ENCODE measurements at regions not wholly inside any gene's neighbourhood (a gene's known extent, or its start where the extent isn't known, plus 50 kb on each side); places are given as distances from the start of the nearest gene placed in this dataset.

DNA sequence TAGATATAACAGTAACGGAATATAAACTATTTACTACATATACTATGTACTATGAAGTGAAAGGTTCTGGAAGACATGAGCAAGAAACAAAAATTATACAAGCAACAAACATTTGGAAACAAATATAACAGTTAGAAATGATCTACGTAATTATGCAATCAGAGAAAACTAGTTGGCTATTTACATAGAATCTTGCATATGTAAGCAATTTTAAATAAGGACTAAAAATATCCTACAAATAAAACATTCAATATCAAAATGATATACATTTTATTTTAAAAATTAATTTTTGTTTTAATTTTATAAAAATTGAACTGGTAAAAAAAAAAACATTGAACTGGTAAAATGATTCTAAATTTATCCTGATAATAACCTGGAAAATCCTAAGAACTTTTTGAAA, 642.5 kb upstream of the PCDH10 start:
- Histone ChIP-seq H3F3A (ENCODE audit: low read depth) (no peaks in the 10 kb centered on the region), H4K20me1 (ENCODE audit: insufficient read depth, low read length, poor library complexity, severe bottlenecking) (no peaks in the 10 kb centered on the region), H3K4me1 (ENCODE audit: insufficient read depth, low read length, poor library complexity, severe bottlenecking) (peaks cover 9% of the 10 kb centered on the region), H2AFZ (ENCODE audit: low read length) (no peak overlapping the region), H3K27me3 (ENCODE audit: insufficient read depth, low read length, poor library complexity, severe bottlenecking) (no peaks in the 10 kb centered on the region), H3K79me2 (ENCODE audit: insufficient read depth, low read length) (no peaks in the 10 kb centered on the region), H3K4me3 (ENCODE audit: low read length, poor library complexity, severe bottlenecking) (no peak overlapping the region), H3K9me2 (replicated peaks; ENCODE audit: low read depth, low read length) (no peaks in the 10 kb centered on the region), H3K9ac (ENCODE audit: low read depth, low read length, poor library complexity, severe bottlenecking) (no peak overlapping the region), H3K4me2 (ENCODE audit: low read depth, low read length, poor library complexity, severe bottlenecking) (no peak overlapping the region), H3K36me3 (ENCODE audit: insufficient read depth, low read length) (no peaks in the 10 kb centered on the region), H3K9me3 (ENCODE audit: insufficient read depth, low read depth, low read length) (no peaks in the 10 kb centered on the region)
- no peak for TF ChIP-seq EZH2phosphoT487 (IDR thresholded peaks at IDR 0.05; ENCODE audit: borderline replicate concordance)
- TF ChIP-seq, protein P1, sequence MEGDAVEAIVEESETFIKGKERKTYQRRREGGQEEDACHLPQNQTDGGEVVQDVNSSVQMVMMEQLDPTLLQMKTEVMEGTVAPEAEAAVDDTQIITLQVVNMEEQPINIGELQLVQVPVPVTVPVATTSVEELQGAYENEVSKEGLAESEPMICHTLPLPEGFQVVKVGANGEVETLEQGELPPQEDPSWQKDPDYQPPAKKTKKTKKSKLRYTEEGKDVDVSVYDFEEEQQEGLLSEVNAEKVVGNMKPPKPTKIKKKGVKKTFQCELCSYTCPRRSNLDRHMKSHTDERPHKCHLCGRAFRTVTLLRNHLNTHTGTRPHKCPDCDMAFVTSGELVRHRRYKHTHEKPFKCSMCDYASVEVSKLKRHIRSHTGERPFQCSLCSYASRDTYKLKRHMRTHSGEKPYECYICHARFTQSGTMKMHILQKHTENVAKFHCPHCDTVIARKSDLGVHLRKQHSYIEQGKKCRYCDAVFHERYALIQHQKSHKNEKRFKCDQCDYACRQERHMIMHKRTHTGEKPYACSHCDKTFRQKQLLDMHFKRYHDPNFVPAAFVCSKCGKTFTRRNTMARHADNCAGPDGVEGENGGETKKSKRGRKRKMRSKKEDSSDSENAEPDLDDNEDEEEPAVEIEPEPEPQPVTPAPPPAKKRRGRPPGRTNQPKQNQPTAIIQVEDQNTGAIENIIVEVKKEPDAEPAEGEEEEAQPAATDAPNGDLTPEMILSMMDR (conservative IDR thresholded peaks at IDR 0.05; ENCODE audit: low read length), result no peak

DNA sequence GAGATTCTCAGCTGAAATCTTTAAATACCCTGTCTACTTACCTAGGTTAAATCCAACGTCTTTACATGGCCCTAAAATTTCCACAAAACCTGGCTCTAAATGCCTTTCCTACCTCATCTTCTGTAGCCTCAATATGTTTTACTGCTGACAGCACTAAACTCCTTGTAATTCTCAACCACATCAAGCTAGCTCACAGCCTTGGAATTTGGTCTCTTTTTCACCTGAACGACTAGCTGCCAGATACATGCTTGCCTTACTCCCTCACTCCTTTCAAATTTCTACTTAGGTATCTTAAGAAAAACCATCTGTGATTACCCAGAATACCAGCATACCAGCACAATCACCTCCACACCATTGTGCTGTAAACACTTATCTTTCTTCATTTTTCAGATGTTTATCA, 635.6 kb upstream of the PCDH10 start:
- Histone ChIP-seq H3K4me1 (ENCODE audit: insufficient read depth, low read length, poor library complexity, severe bottlenecking) (no peaks in the 10 kb centered on the region), H3K9me2 (replicated peaks; ENCODE audit: low read depth, low read length) (no peaks in the 10 kb centered on the region), H3K9ac (ENCODE audit: low read depth, low read length, poor library complexity, severe bottlenecking) (no peak overlapping the region), H3F3A (ENCODE audit: low read depth) (no peaks in the 10 kb centered on the region), H3K27me3 (ENCODE audit: insufficient read depth, low read length, poor library complexity, severe bottlenecking) (no peaks in the 10 kb centered on the region), H3K4me3 (ENCODE audit: low read length, poor library complexity, severe bottlenecking) (no peak overlapping the region), H3K36me3 (ENCODE audit: insufficient read depth, low read length) (no peaks in the 10 kb centered on the region), H3K79me2 (ENCODE audit: insufficient read depth, low read length) (no peaks in the 10 kb centered on the region), H2AFZ (ENCODE audit: low read length) (no peak overlapping the region), H3K9me3 (ENCODE audit: insufficient read depth, low read depth, low read length) (no peaks in the 10 kb centered on the region), H3K4me2 (ENCODE audit: low read depth, low read length, poor library complexity, severe bottlenecking) (no peak overlapping the region), H4K20me1 (ENCODE audit: insufficient read depth, low read length, poor library complexity, severe bottlenecking) (no peaks in the 10 kb centered on the region)
- no peak for TF ChIP-seq EZH2phosphoT487 (IDR thresholded peaks at IDR 0.05; ENCODE audit: borderline replicate concordance)
- TF ChIP-seq, protein P1 (conservative IDR thresholded peaks at IDR 0.05; ENCODE audit: low read length), result no peak

DNA sequence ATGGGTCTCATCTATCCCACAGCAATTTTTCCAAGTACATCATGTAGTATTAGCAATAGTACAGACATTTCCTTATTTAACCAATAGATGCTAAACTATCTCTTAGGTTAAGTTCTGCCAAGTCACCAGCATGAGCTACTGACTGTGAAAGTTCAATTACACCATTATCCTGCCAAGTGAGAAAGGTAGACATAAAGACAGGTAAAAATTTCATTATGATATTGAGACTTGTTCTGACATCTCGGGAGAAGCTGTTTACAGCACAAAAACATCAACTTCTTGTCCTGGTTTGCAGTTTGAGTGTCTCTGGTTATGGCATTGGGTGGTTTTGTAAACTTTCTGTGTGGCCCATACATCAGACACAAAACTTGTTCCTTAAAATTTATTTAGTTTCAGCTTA, 622.4 kb upstream of the PCDH10 start:
- H3K27me3 ChIP-seq (ENCODE audit: insufficient read depth, low read length, poor library complexity, severe bottlenecking), result no peaks in the 10 kb centered on the region
- no peak overlapping the region for H3K9ac ChIP-seq (ENCODE audit: low read depth, low read length, poor library complexity, severe bottlenecking)
- no peaks in the 10 kb centered on the region for H3K36me3 ChIP-seq (ENCODE audit: insufficient read depth, low read length)
- H3K4me1 ChIP-seq (ENCODE audit: insufficient read depth, low read length, poor library complexity, severe bottlenecking), result no peaks in the 10 kb centered on the region
- no peaks in the 10 kb centered on the region for H3K79me2 ChIP-seq (ENCODE audit: insufficient read depth, low read length)
- H3K9me2 ChIP-seq (replicated peaks; ENCODE audit: low read depth, low read length), result no peaks in the 10 kb centered on the region
- H3F3A ChIP-seq (ENCODE audit: low read depth), result no peaks in the 10 kb centered on the region
- no peaks in the 10 kb centered on the region for H3K9me3 ChIP-seq (ENCODE audit: insufficient read depth, low read depth, low read length)
- no peak overlapping the region for H3K4me3 ChIP-seq (ENCODE audit: low read length, poor library complexity, severe bottlenecking)
- TF ChIP-seq, protein P1 (conservative IDR thresholded peaks at IDR 0.05; ENCODE audit: low read length), result no peak
- no peak for TF ChIP-seq EZH2phosphoT487 (IDR thresholded peaks at IDR 0.05; ENCODE audit: borderline replicate concordance)
- no peak overlapping the region for H3K4me2 ChIP-seq (ENCODE audit: low read depth, low read length, poor library complexity, severe bottlenecking)
- no peaks in the 10 kb centered on the region for H4K20me1 ChIP-seq (ENCODE audit: insufficient read depth, low read length, poor library complexity, severe bottlenecking)
- 0 out of 2 replicates have a peak overlapping the region, but pooled peaks have one; percentile 51 for H2AFZ ChIP-seq (ENCODE audit: low read length)

All from Loucy (cell line).